ENCODE measurements at regions not wholly inside any gene's neighbourhood (a gene's known extent, or its start where the extent isn't known, plus 50 kb on each side); places are given as distances from the start of the nearest gene placed in this dataset.

DNA sequence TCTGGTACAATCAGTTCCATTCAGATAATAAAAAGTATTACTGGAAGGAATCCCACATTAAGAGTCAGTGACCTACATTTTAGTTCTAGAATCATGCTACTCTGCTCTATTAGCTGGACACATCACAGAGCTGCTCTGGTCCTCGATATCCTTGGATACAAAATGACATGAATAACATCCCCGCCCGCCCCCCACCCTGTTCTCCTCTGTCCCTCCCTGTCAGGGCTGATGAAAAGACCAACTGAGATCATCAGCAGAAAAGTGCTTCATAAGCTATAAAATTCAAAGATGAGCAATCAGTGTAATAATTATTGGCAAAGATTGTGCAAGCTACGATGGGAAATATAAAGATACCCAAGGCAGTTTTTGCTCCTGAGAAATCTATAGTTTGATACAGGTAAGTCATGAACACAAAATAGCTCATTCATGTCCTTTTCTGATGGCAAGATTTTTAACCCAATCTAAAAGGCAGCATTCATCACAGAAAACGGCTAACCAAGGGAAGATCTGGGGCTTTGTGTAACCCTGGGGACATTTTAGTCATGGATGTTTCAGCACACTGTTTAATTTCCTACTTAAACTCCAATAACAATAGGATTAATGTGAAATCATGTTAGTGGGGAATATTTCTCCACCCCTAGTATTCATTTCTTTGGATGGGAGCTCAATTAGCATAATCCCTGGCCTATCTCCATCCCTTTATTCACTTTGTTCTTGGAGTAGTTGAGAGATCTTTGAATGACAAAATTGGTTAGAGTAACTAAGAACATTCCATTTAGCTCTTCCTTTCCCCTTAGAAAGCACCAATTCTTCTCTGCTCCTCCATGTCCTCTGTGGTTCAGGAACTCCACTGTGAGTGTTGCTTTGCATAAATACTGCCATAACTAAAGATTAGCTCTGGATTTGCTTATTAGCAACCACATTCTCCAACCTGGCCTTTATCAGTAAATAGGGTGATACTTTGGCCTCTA, 459.4 kb upstream of the GRIA1 start:
- peak; percentile 5 to 32 for DNase-seq

DNA sequence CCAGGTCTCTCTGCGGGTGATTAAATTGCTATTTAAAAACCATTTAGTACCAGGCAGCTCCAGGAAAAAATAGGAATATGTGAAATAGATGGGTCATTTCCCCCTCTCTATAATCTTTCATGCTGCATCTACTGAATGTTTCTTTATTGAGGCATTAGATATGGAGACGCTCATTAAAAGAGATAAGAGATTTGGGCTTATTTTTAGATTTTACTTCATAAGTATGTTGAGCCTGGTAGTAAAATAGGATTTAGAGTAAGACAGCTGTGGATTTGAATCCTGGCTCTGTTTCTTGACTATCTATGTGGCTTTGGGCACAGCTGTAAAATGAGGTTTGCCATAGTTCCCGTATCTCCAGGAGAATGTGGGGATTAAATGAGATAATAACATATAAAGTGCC, 451.0 kb upstream of the GRIA1 start:
- DNase-seq = no peak

DNA sequence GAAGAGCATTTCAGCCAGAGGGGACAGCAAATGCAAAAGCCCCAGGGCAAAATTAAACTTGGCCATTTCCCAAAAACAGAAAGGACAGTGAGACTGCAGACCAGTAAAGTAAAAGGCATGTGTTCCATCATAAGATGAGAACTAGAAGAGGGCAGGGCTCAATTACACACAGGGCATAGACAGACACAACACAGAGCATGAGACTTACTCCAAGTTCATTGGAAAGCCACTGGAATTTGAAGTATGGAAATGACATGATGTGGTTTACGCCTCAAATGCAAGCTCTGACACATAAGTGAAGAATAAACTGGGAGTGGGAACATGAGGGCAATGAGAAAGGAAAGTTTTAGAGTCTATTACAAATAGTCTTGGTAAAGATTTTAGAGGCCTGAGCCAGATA, 446.6 kb upstream of the GRIA1 start:
- DNase-seq = no peak

DNA sequence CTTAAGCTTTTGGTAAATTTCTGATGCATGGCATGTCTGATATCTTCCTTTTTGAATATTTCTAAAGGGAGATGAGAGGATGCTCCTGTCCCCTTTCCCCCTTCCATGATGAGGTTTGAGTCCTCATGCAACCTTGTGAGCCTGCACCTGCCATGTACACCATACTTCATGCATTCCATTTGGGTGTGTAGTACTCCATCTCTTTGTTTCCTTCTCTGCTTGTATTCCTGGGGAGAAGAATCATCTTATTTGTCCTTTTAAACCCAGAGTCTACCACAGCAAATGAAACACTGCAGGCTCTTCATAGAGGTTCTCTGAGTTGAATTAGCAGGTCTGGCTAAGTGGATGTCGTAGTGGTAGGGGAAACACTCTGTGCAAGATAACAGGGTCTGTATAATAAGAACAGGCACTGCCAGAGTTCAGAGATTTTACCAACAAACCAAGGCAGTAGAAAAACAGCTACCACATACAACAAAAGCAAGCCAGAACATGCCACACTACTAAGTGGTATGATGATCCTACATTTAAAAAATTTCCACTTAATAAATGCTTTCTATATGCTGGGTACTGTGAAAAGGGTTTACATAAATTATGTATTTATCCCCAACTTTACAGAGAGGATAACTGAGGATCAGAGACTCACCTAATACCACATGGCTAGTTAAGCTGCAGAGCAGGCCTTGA, 439.8 kb upstream of the GRIA1 start:
- DNase-seq = no peak

DNA sequence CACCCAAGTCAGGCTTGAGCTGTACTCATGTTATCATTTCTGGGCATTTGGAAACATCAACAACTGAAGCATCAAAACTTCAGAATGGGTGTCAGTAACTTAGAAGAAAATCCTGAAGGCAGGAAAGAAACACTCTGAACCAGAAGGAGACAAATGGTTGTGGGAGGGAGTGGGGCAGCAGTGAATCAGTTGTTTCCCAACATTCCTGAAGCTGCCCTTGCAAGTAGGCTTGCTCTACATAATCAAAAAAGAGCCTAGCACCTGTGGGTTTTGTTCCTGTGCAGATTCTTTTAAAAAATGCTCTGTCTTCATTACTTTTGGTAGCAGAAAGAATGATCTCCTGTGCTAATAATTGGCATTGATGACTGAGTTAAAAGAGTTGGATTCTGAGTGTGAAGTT, 424.2 kb upstream of the GRIA1 start:
- DNase-seq = no peak

DNA sequence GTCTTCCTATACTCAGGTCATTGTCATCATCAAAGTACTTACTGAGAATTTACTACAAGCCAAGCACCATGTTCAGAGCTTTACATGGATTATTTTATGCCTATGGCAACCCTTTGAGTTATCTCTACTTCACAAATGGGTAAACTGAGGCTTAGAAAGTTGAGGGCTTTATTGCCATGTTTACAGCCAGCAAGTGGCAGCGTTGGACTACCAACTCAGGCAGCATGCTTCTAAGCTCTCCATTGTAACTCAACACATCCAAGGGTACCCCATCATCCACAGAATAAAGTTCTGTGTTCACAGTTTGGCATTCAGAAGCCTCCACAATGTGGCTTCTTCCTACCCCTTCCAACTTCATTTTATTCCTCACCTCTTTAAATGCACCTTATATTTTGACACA, 422.6 kb upstream of the GRIA1 start:
- no peak for DNase-seq

DNA sequence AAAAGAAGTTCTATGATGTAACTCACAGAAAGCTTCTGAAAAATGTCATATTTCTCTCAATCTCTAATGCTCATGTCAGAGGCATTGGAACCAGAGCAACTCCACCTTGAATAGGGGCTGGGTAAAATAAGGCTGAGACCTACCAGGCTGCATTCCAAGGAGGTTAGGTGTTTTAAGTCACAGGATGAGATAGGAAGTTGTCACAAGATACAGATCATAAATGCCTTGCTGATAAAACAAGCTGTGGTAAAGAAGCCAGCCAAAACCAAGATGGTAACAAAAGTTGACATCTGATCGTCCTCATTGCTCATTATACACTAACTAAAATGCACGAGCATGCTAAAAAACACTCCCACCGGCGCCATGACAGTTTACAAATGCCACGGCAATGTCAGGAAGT, 411.1 kb upstream of the GRIA1 start:
- DNase-seq = no peak

DNA sequence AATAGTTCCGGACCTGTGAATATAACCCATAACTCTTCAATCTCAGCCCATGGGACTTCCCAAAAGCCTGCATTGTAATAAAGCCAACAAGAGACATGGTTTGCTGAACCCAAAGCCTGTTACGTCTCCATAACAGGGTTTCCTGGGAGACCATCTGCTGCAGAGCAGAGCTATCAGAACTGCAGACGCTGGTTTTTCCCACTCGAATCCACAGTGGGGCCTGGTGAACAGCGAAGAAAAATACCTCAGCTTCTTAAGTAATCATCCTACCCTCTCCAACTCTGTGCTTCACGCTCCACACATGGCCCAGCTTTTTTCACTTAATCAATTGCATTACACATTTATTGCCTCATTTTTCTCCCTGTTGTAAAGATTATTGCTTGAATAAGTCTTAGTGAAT, 409.5 kb upstream of the GRIA1 start:
- DNase-seq = no peak

DNA sequence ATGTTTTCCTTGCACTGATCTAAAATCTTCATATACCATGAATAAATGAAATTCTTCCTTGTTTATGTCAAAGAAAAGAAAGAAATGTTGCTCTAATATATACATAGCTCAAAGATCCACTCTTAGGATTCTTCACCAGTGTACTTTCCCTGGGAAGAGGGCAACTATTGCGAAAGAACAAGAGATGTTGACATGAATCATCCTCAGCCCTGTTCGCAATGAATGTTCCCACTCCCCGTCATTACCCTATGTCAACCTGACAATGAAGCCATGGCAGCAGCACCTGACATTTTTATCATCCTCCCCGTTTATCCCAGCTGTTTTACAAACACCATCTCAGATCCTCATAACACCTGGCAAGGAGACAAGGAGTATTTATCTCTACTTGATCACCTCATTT, 409.1 kb upstream of the GRIA1 start:
- DNase-seq = no peak

DNA sequence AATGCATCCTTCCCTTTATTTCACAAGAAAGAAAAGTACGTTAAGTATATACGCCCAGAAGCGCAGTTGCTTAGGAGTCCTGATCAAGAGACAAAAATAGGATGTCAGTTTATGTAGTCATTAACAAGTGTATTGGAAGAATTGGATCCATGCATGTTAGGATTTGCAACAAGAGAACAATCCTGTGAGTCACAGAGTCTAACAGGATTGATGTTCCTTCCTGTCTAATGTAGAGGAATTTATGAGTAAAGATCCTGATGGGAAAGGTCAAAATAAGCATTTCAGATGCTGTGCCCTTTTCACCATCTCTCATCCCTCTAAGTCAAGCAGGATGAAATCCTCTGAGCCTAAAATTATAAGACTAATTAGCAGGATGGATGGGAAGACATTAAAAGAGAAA, 406.0 kb upstream of the GRIA1 start:
- no peak for DNase-seq

DNA sequence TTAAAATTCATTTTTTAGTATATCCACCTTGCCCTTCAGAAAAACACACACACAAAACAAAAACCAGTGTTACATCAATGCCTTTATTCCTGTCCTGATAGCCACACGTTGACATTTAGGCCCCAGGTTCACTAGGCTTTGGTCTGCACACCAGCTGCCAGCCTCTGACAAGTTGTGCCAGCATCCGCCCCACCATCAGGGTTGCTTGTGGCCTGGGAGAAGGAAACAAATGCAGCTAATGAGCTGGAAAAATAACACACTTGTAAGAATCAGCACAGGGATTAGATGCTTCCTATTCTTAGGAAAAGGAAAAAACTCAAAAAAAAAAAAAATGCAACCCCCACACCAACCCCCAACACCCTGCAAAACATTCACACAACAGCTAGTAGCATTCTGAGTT, 404.0 kb upstream of the GRIA1 start:
- DNase-seq = no peak

DNA sequence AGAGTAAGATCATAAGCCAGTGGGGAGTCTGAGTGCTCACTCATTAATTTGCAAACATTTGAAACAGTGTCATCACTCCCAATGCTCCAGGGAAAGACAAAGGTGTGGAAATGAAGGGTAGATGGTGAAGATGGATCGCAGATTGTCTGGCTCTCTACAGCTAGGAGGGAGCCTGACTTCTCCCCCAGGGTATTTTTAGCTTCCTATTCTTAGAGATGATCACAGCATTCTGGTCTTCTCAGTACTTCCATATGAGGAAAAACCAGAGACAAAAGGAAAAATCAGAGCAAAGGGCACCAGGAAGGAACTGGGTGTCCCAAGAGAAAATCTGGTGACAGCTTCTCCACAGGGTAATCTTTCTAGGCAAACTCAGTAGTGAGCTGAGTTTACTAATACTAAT, 401.9 kb upstream of the GRIA1 start:
- DNase-seq = no peak

DNA sequence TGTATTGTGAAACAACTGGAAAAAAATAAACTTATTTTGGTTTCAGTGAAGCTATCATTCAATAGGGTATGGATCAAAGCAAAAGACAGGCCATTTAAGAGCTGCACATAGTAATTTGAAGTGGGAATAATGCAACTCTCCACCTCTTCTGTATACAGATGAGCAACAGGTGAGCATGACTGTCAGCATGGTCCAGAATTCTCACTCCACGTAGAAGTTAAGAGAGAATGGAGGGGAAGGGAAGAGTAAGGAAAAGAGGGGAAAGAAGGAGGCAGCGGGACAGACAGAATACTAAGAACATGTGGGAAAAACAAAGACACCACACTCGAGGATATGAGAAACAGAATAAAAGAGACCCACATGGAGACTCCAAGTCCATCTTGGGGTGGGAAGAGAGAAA, 396.1 kb upstream of the GRIA1 start:
- DNase-seq = no peak

DNA sequence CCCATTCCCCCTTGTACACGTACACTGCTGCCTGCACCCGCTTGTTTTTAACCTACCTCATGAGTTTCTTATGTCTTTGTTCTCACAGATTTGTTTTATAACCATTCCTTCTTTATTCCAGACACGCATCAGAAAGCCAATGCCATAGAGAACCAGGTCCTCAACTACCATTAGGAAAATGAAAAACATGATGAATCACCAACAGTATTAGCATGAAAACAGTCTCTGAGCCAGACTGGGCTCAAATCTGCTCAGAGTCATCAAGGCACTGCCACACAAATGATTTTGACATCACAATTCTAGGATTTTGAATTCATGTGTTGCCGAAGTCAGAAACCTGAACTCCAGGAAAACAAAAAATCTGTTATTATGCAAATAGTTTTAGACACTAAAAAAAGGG, 394.1 kb upstream of the GRIA1 start:
- no peak for DNase-seq

DNA sequence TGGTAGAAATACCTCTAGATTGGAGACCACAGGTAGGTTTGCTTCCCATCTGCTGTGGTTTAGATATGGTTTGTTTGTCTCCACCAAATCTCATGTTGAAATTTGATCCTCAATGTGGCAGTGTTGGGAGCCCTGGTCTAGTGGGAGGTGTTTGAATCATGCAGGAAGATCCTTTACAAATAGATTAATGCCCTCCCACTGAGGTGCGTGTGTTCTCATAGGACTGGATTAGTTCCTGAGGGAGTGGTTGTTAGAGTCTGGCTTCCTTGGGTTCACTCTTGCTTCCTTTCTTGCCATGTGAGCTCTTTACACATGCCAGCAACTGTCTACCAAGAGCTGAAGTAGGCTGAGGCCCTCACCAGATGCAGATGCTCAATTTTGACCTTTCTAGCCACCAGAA, 391.1 kb upstream of the GRIA1 start:
- DNase-seq = no peak

DNA sequence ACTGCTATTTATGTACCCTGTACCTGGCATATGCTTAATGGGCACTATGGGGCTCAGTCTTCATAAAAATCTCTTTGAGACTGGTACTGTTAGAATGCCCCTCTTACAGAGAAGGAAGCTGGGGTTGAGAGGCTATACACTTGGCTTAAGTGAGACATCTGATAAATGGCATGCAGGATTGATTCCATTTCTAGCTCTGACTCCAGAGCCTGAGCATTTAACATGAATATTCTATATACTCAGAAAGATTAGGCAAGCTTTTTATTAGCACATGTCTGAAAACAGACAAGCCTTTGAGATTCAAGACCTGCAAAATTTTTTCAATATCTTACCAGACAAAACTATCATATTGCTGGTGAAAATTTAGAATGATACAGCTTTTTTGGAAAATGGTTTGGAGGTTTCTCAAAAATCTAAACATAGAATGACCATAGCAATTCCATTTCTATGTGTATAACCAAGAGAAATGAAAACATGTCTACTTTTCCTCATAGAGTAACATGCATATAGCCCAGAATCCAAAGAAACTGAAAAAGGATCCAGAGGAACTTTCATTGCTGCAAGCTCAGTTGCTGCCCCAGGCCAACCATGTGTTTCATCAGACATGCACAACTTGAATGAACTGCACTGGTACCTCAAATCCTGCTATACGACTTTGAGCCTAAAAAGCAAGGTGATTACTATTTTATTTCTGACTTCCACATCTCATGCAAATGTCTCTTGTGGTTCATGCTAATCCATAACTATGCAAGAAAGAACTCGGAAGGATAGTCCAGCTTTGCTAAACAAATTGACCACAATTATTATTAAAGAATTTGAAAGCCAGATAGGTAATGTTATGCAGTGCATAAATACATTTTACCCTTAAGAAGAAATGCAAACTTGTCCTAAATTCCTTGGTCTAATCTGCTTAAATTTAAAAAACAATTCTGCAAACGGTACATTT, 389.0 kb upstream of the GRIA1 start:
- DNase-seq = no peak

DNA sequence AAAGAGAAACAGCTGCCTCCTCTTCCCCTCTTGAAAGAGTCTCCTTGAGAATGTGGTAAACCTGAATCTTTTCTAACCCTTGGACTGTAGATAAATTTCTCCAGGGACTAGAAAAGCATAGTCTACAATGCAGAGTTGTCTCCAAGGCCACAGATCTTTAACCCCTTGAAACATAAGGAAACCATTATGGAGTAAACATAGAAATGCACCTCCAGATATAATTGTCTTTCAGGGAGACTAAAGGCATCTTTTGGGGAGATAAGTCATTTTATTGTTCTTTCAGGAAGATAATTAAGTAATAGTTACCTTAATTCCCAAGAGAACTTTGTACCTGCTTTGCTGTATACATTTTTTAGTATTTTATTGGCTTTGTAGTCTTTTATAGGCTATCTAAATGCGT, 373.6 kb upstream of the GRIA1 start:
- no peak for DNase-seq

DNA sequence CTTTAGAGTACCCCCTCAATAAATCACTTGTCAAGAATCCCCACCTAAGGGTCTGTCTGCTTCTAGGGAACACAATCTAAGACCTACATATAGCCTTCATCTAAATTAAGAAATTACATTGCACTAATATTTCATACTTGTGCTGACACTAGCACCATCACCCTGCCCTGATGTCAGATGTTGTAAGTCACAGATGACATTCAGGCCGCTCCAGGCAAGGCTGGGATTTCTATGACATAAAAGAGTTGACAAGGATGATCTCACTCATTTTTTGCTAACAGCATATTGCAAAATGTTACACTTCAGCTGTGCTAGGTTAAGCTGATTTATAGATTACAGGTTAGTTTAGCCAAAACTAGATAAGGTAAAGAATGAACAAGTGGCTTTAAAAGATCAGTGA, 372.5 kb upstream of the GRIA1 start:
- DNase-seq = no peak

DNA sequence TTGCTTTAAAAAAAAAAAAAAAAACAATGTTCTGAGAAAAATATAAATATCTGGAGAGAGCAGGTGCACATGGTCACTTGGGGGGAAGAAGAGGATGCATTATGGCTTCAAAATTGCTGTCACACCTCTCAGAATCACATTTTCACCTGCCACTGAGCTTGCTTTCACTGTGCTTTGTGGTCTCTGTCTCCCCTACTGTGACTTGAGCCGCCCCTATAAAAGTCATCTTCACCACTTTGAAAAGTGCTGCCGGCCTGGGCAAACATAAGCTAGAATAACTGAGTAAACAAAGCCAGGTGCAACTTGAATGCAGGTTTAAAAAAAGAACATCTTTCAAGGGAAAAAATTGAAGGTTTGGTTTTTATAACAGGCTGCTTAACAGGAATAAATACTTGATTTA, 368.1 kb upstream of the GRIA1 start:
- no peak for DNase-seq

DNA sequence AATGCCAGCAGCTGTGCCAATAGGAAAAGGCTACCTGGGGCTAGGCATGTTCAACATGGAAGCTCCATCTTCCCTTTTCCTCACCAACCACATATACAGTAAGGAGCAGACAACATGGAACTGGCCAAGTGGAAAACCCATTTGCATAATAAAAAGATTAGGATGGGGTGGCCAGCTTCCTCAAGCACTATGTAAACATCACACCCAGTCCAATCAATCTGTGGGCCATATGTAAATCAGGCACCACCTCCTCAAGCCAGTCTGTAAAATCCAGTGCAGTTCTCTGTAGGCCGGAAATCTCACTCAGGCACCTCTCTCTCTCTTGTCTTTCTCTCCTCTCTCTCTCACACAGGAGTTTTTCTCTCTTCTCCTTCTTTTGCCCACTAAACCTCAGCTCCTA, 360.2 kb upstream of the GRIA1 start:
- DNase-seq = no peak

DNA sequence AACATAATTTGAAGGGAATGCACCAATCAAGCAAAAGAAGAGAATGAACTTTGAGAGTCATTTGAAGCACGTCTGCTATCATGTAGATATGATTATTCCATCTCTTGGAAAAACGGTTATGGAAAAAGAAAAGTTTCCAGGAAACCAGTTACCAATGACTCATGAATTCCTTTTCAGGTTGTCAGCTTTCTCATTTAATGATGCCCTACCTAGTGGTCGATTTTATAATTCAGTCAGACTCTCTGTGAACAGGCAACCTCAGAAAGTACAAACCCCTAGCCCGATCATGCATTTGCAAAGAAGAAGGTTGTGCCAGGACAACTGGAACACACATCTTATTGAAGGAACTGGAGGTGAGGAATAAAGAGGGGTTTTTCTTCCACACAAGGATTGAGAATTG, 355.1 kb upstream of the GRIA1 start:
- DNase-seq = no peak

DNA sequence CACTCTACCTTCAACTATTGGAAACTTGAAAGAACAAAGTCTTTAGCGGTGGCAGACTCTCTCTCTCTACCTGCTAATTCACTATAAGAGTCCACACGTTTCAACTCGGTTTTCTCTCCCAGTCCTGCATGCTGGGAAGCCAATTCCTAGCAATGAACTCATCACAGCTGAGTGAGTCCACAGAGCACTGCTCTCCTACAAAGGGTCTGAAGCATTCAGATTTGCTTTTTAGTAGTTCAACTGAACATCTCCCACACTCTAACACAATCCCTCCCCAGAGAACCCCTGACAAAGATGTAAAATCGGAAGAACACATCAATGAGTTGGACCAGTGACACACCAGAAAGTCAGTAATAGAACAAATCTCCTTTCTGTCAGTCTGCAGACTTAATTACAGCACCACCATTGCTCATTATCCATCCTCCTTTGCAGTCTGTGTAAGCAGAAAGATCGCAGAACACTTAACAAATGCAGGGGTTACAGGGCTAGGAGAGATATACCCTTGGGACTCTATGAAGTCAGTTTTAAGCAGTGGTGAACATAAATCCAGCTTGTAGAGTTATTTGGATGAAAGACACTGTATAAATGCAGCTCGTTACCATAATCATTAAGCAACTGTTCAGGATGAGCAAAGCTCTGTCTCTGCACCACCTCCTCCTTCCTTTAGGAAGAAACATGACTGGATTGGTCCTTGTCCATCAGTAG, 353.4 kb upstream of the GRIA1 start:
- DNase-seq = no peak

All from NCI-H526 (cell line).